ENCODE measurements at regions not wholly inside any gene's neighbourhood (a gene's known extent, or its start where the extent isn't known, plus 50 kb on each side); places are given as distances from the start of the nearest gene placed in this dataset.

GRCh38 chr11:112504056-112504455 is 243.4 kb upstream of the PLET1 start:
- Mint-ChIP-seq H3K27ac (no peak overlapping the region), H3K9me3 (no peaks in the 10 kb centered on the region), H3K4me3 (no peak overlapping the region), H3K4me1 (peaks cover 8% of the 10 kb centered on the region), H3K27me3 (ENCODE audit: low read depth) (no peaks in the 10 kb centered on the region; the same call in none of the 2 replicates), H3K36me3 (no peaks in the 10 kb centered on the region)
- TF ChIP-seq ZBTB43 (CRISPR knock-in tag; IDR thresholded peaks at IDR 0.05) = no peak
- no peak for TF ChIP-seq SMAD3 (CRISPR knock-in tag; IDR thresholded peaks at IDR 0.05; ENCODE audit: borderline replicate concordance)
- TF ChIP-seq, protein P1, sequence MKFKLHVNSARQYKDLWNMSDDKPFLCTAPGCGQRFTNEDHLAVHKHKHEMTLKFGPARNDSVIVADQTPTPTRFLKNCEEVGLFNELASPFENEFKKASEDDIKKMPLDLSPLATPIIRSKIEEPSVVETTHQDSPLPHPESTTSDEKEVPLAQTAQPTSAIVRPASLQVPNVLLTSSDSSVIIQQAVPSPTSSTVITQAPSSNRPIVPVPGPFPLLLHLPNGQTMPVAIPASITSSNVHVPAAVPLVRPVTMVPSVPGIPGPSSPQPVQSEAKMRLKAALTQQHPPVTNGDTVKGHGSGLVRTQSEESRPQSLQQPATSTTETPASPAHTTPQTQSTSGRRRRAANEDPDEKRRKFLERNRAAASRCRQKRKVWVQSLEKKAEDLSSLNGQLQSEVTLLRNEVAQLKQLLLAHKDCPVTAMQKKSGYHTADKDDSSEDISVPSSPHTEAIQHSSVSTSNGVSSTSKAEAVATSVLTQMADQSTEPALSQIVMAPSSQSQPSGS (CRISPR knock-in tag; IDR thresholded peaks at IDR 0.05; ENCODE audit: borderline replicate concordance, low read depth) = no peak
- no peak for TF ChIP-seq MLX (CRISPR knock-in tag; IDR thresholded peaks at IDR 0.05)
- no peak for TF ChIP-seq ZBTB21 (CRISPR knock-in tag; IDR thresholded peaks at IDR 0.05; ENCODE audit: borderline replicate concordance)
- TF ChIP-seq AR (CRISPR knock-in tag; IDR thresholded peaks at IDR 0.05) = no peak
- TF ChIP-seq ZNF416 (CRISPR knock-in tag; IDR thresholded peaks at IDR 0.05) = no peak
- no peak for TF ChIP-seq GABPB1 (CRISPR knock-in tag; IDR thresholded peaks at IDR 0.05)
- no peak for TF ChIP-seq PRRX2 (CRISPR knock-in tag; IDR thresholded peaks at IDR 0.05)
- TF ChIP-seq, protein P2, sequence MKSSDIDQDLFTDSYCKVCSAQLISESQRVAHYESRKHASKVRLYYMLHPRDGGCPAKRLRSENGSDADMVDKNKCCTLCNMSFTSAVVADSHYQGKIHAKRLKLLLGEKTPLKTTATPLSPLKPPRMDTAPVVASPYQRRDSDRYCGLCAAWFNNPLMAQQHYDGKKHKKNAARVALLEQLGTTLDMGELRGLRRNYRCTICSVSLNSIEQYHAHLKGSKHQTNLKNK (CRISPR knock-in tag; IDR thresholded peaks at IDR 0.05) = no peak
- TF ChIP-seq E2F4 (CRISPR knock-in tag; IDR thresholded peaks at IDR 0.05; ENCODE audit: borderline replicate concordance, low read depth) = no peak
- no peak for TF ChIP-seq JUN (CRISPR knock-in tag; IDR thresholded peaks at IDR 0.05)
- no peak for TF ChIP-seq ZNF317 (CRISPR knock-in tag; IDR thresholded peaks at IDR 0.05; ENCODE audit: borderline replicate concordance, low read depth)
- TF ChIP-seq NFYB (CRISPR knock-in tag; conservative IDR thresholded peaks at IDR 0.05; ENCODE audit: low read depth) = no peak
- TF ChIP-seq ZNF396 (CRISPR knock-in tag; IDR thresholded peaks at IDR 0.05; ENCODE audit: borderline replicate concordance) = no peak
- TF ChIP-seq FOXK1 (CRISPR knock-in tag; IDR thresholded peaks at IDR 0.05) = no peak
- TF ChIP-seq HMGXB4 (CRISPR knock-in tag; IDR thresholded peaks at IDR 0.05) = no peak
- TF ChIP-seq AFF4 (CRISPR knock-in tag; IDR thresholded peaks at IDR 0.05; ENCODE audit: borderline replicate concordance) = no peak
- ATAC-seq (no peak), DNase-seq (ENCODE audit: low spot score) (no peak)
- ChIA-PET CTCF (interaction anchor here (1.2 to 1.4 kb wide), 2 partner anchors 50 to 52 kb away, joined by 4 to 5 read pairs; no protein-coding TSS in a partner anchor), POLR2A (no interaction called here)

Measured in WTC11 (cell line).